ENCODE measurements at regions not wholly inside any gene's neighbourhood (a gene's known extent, or its start where the extent isn't known, plus 50 kb on each side); places are given as distances from the start of the nearest gene placed in this dataset.

- TF ChIP-seq ZBTB7A (IDR thresholded peaks at IDR 0.05; ENCODE audit: low read depth): no peak
- TF ChIP-seq CEBPB (IDR thresholded peaks at IDR 0.05): no peak
- TF ChIP-seq MAX (IDR thresholded peaks at IDR 0.05): no peak
- TF ChIP-seq NFIC (IDR thresholded peaks at IDR 0.05): no peak
- no peak for TF ChIP-seq YY1 (IDR thresholded peaks at IDR 0.05; ENCODE audit: low read depth)
- no peak for TF ChIP-seq USF1 (IDR thresholded peaks at IDR 0.05)
- TF ChIP-seq FOXM1 (IDR thresholded peaks at IDR 0.05; ENCODE audit: borderline replicate concordance, low read depth): no peak
- no peak for TF ChIP-seq CREB1 (IDR thresholded peaks at IDR 0.05; ENCODE audit: low read depth)
- no peak for TF ChIP-seq EGR1 (IDR thresholded peaks at IDR 0.05)
- no peak for TF ChIP-seq TCF12 (IDR thresholded peaks at IDR 0.05; ENCODE audit: low read depth)
- no peak for TF ChIP-seq TEAD4 (IDR thresholded peaks at IDR 0.05)
- no peak for TF ChIP-seq RAD21 (IDR thresholded peaks at IDR 0.05; ENCODE audit: low read depth)
- TF ChIP-seq EP300 (IDR thresholded peaks at IDR 0.05; ENCODE audit: borderline replicate concordance): no peak
- no peak for TF ChIP-seq TAF1 (IDR thresholded peaks at IDR 0.05; ENCODE audit: low read depth)
- TF ChIP-seq REST (IDR thresholded peaks at IDR 0.05; ENCODE audit: low read depth): no peak
These were observed 98.9 kb upstream of the SDK1 start for GRCh38 chr7:3201937-3202710.

- TF ChIP-seq USF1 (IDR thresholded peaks at IDR 0.05): no peak
- no peak for TF ChIP-seq CEBPB (IDR thresholded peaks at IDR 0.05)
- no peak for TF ChIP-seq EP300 (IDR thresholded peaks at IDR 0.05; ENCODE audit: borderline replicate concordance)
- no peak for TF ChIP-seq TAF1 (IDR thresholded peaks at IDR 0.05; ENCODE audit: low read depth)
- TF ChIP-seq YY1 (IDR thresholded peaks at IDR 0.05; ENCODE audit: low read depth): no peak
- no peak for TF ChIP-seq MAX (IDR thresholded peaks at IDR 0.05)
- no peak for TF ChIP-seq ZBTB7A (IDR thresholded peaks at IDR 0.05; ENCODE audit: low read depth)
- no peak for TF ChIP-seq RAD21 (IDR thresholded peaks at IDR 0.05; ENCODE audit: low read depth)
- TF ChIP-seq NFIC (IDR thresholded peaks at IDR 0.05): no peak
- no peak for TF ChIP-seq REST (IDR thresholded peaks at IDR 0.05; ENCODE audit: low read depth)
- no peak for TF ChIP-seq CREB1 (IDR thresholded peaks at IDR 0.05; ENCODE audit: low read depth)
- TF ChIP-seq TEAD4 (IDR thresholded peaks at IDR 0.05): no peak
- TF ChIP-seq TCF12 (IDR thresholded peaks at IDR 0.05; ENCODE audit: low read depth): no peak
- no peak for TF ChIP-seq FOXM1 (IDR thresholded peaks at IDR 0.05; ENCODE audit: borderline replicate concordance, low read depth)
- TF ChIP-seq EGR1 (IDR thresholded peaks at IDR 0.05): no peak
These were observed 96.5 kb upstream of the SDK1 start for GRCh38 chr7:3204526-3204925.

GRCh38 chr7:3206101-3206500, 95.0 kb upstream of the SDK1 start:
- TF ChIP-seq EGR1 (IDR thresholded peaks at IDR 0.05): no peak
- TF ChIP-seq TEAD4 (IDR thresholded peaks at IDR 0.05): no peak
- TF ChIP-seq ZBTB7A (IDR thresholded peaks at IDR 0.05; ENCODE audit: low read depth): no peak
- TF ChIP-seq RAD21 (IDR thresholded peaks at IDR 0.05; ENCODE audit: low read depth): no peak
- TF ChIP-seq EP300 (IDR thresholded peaks at IDR 0.05; ENCODE audit: borderline replicate concordance): no peak
- TF ChIP-seq USF1 (IDR thresholded peaks at IDR 0.05): no peak
- TF ChIP-seq TCF12 (IDR thresholded peaks at IDR 0.05; ENCODE audit: low read depth): no peak
- TF ChIP-seq REST (IDR thresholded peaks at IDR 0.05; ENCODE audit: low read depth): no peak
- TF ChIP-seq YY1 (IDR thresholded peaks at IDR 0.05; ENCODE audit: low read depth): no peak
- no peak for TF ChIP-seq FOXM1 (IDR thresholded peaks at IDR 0.05; ENCODE audit: borderline replicate concordance, low read depth)
- no peak for TF ChIP-seq CEBPB (IDR thresholded peaks at IDR 0.05)
- no peak for TF ChIP-seq NFIC (IDR thresholded peaks at IDR 0.05)
- no peak for TF ChIP-seq MAX (IDR thresholded peaks at IDR 0.05)
- TF ChIP-seq CREB1 (IDR thresholded peaks at IDR 0.05; ENCODE audit: low read depth): no peak
- no peak for TF ChIP-seq TAF1 (IDR thresholded peaks at IDR 0.05; ENCODE audit: low read depth)
